HepG2 (cell line): ENCODE measurements at regions not wholly inside any gene's neighbourhood (a gene's known extent, or its start where the extent isn't known, plus 50 kb on each side); places are given as distances from the start of the nearest gene placed in this dataset.

Experiments
- BCL6 ChIP-seq: IDR thresholded peaks from 2 replicates; pipeline ENCODE4 v1.6.1; 2016; ENCODE audit warnings: missing genetic modification reagents, missing compliant biosample characterization
- CTCF ChIP-seq: sonication (generic); formaldehyde crosslinking; IDR thresholded peaks from 2 replicates; pipeline ENCODE4 v1.5.0; 2020; ENCODE audit warnings: mild to moderate bottlenecking, missing genetic modification reagents, moderate library complexity
- HDAC2 ChIP-seq: sonication (generic); formaldehyde crosslinking; IDR thresholded peaks from 2 replicates; pipeline ENCODE4 v1.4.0; 2020; ENCODE audit warnings: missing genetic modification reagents
- REST ChIP-seq, 2 experiments: IDR thresholded peaks; 2 replicates each; pipeline ENCODE4 v1.6.1; 2011 to 2012; ENCODE audit warnings: low read length in 2 of 2, borderline replicate concordance in 1 of 2, low read depth in 1 of 2, mild to moderate bottlenecking in 1 of 2, moderate library complexity in 1 of 2
- RFX3 ChIP-seq: IDR thresholded peaks from 2 replicates; pipeline ENCODE4 v1.6.1; 2016; ENCODE audit warnings: missing biosample characterization, missing genetic modification reagents
- SP1 ChIP-seq, 2 experiments: fragments of 450-650 bp in 1 of 2; sonication (generic) in 1 of 2; formaldehyde crosslinking in 1 of 2; IDR thresholded peaks; 2 replicates each; pipeline versions ENCODE4 v1.4.0 to v1.6.1; 2016 to 2020; ENCODE audit warnings: missing genetic modification reagents in 1 of 2

- TF ChIP-seq CTCF (CRISPR knock-in tag) (no peak), REST (IDR thresholded peaks at IDR 0.05; ENCODE audit: borderline replicate concordance in 1 of 2, low read depth in 1 of 2, low read length in 2 of 2) (no peak), RFX3 (CRISPR knock-in tag) (no peak), SP1 (IDR thresholded peaks at IDR 0.05) (no peak), SP1 (CRISPR knock-in tag; IDR thresholded peaks at IDR 0.05) (no peak), HDAC2 (CRISPR knock-in tag) (no peak), BCL6 (CRISPR knock-in tag) (no peak)
These were observed 115.2 kb upstream of the RAP1B start for GRCh38 chr12:68495336-68496070.
